HL-60 (cell line): ENCODE measurements at regions not wholly inside any gene's neighbourhood (a gene's known extent, or its start where the extent isn't known, plus 50 kb on each side); places are given as distances from the start of the nearest gene placed in this dataset.

ENCODE experiments used
- DNase-seq, 2 experiments: peaks; one replicate each; pipeline ENCODE4 v3.0.0-alpha.2; 2010 to 2020; ENCODE audit warnings: low read depth in 1 of 2, low spot score in 1 of 2
- H3K27ac ChIP-seq: fragments of 250-450 bp; sonication (Bioruptor Pico); replicated peaks from 2 replicates; pipeline ENCODE4 v1.5.1; 2020; ENCODE audit warnings: mild to moderate bottlenecking, moderate library complexity
- H3K27me3 ChIP-seq: fragments of 250-450 bp; sonication (Bioruptor Pico); 2 replicates; pipeline ENCODE4 v1.5.1; 2021; ENCODE audit warnings: mild to moderate bottlenecking, moderate library complexity; ENCODE audit not compliant: insufficient read depth, poor library complexity, severe bottlenecking
- H3K4me3 ChIP-seq: replicated peaks from 2 replicates; pipeline ENCODE4 v1.5.1; 2011; ENCODE audit warnings: mild to moderate bottlenecking, control low read depth, low read length; ENCODE audit not compliant: insufficient read depth
- GABPA ChIP-seq: IDR thresholded peaks from 2 replicates; pipeline ENCODE4 v1.6.1; 2012; ENCODE audit warnings: low read depth
- POLR2AphosphoS5 ChIP-seq: IDR thresholded peaks from 2 replicates; pipeline ENCODE4 v1.6.1; 2012; ENCODE audit warnings: low read depth
- SPI1 ChIP-seq: IDR thresholded peaks from 2 replicates; pipeline ENCODE4 v1.6.1; 2012; ENCODE audit warnings: low read depth, mild to moderate bottlenecking, borderline replicate concordance
- TF ChIP-seq, protein P1 (sequence below): IDR thresholded peaks from one replicate; pipeline ENCODE4 v1.5.1; 2011; ENCODE audit warnings: low read length, control low read depth, inconsistent platforms; ENCODE audit not compliant: insufficient read depth
- TF ChIP-seq, protein P2 (sequence below): IDR thresholded peaks from 2 replicates; pipeline ENCODE4 v1.6.1; 2012; ENCODE audit warnings: low read depth; ENCODE audit not compliant: insufficient replicate concordance

DNA sequence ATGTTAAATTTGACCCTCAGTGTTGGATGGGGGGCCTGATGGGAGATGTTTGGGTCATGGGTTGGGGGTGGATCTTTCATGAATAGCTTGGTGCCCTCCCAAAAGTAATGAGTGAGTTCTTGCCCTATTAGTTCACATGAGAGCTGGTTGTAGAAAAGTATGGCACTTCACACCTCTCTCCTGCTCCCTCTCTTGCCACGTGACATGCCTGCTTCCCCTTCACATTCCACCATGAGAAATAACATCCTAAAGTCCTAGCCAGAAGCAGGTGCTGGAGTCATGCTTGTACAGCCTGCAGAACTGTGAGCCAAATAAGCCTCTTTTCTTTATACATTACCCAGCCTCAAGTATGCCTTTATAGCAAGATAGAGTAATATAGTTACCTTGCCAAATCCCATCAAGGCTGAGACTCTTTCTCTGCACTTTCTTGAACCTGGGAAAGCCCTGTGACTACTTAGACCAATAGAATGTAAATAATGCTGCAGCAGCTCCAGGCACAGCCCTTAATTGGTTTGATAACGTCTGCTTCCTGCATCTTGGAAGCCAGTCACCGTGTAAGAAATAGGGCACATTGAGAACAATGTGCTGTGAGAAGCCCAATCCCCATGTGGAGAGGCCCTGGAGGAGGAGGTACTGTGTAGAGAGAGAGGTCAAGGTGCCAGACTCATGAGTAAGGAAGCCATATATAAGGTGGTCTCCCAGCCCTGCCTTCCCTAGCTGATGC, 88.0 kb upstream of the NAMPT start:
- no peak for DNase-seq
- Histone ChIP-seq H3K4me3 (no peak overlapping the region), H3K27ac (no peak overlapping the region), H3K27me3 (no peaks in the 10 kb centered on the region)
- TF ChIP-seq POLR2AphosphoS5: no peak
- TF ChIP-seq, protein P1, sequence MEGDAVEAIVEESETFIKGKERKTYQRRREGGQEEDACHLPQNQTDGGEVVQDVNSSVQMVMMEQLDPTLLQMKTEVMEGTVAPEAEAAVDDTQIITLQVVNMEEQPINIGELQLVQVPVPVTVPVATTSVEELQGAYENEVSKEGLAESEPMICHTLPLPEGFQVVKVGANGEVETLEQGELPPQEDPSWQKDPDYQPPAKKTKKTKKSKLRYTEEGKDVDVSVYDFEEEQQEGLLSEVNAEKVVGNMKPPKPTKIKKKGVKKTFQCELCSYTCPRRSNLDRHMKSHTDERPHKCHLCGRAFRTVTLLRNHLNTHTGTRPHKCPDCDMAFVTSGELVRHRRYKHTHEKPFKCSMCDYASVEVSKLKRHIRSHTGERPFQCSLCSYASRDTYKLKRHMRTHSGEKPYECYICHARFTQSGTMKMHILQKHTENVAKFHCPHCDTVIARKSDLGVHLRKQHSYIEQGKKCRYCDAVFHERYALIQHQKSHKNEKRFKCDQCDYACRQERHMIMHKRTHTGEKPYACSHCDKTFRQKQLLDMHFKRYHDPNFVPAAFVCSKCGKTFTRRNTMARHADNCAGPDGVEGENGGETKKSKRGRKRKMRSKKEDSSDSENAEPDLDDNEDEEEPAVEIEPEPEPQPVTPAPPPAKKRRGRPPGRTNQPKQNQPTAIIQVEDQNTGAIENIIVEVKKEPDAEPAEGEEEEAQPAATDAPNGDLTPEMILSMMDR: no peak
- TF ChIP-seq, protein P2, sequence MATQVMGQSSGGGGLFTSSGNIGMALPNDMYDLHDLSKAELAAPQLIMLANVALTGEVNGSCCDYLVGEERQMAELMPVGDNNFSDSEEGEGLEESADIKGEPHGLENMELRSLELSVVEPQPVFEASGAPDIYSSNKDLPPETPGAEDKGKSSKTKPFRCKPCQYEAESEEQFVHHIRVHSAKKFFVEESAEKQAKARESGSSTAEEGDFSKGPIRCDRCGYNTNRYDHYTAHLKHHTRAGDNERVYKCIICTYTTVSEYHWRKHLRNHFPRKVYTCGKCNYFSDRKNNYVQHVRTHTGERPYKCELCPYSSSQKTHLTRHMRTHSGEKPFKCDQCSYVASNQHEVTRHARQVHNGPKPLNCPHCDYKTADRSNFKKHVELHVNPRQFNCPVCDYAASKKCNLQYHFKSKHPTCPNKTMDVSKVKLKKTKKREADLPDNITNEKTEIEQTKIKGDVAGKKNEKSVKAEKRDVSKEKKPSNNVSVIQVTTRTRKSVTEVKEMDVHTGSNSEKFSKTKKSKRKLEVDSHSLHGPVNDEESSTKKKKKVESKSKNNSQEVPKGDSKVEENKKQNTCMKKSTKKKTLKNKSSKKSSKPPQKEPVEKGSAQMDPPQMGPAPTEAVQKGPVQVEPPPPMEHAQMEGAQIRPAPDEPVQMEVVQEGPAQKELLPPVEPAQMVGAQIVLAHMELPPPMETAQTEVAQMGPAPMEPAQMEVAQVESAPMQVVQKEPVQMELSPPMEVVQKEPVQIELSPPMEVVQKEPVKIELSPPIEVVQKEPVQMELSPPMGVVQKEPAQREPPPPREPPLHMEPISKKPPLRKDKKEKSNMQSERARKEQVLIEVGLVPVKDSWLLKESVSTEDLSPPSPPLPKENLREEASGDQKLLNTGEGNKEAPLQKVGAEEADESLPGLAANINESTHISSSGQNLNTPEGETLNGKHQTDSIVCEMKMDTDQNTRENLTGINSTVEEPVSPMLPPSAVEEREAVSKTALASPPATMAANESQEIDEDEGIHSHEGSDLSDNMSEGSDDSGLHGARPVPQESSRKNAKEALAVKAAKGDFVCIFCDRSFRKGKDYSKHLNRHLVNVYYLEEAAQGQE: no peak
- TF ChIP-seq SPI1: no peak
- no peak for TF ChIP-seq GABPA

DNA sequence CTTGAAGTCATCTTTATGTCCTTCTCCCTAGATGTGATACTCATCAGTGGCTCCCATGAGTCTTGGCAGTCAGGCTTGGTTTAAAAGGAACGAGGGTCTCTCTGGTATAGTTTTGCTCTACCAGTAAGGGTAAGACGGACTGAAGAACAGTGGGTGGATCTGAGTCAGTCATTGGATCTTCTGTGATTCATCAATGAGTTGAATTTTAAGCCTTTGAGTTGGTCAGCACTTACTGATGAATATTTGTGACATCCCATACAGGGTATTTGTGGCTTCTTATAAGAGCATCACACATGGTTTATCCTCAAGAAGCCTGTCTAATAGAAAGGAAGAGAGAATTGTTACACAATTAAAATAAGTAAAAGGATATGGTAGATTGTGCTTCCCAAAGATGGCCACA, 87.3 kb upstream of the NAMPT start:
- H3K4me3 ChIP-seq: no peak overlapping the region
- no peak for TF ChIP-seq POLR2AphosphoS5
- TF ChIP-seq, protein P2: no peak
- TF ChIP-seq GABPA: no peak
- TF ChIP-seq, protein P1: no peak
- no peak for TF ChIP-seq SPI1
- H3K27ac ChIP-seq: peak overlapping the region; percentile 3; the same call in 1 of the 2 replicates
- H3K27me3 ChIP-seq: no peaks in the 10 kb centered on the region
- no peak for DNase-seq

DNA sequence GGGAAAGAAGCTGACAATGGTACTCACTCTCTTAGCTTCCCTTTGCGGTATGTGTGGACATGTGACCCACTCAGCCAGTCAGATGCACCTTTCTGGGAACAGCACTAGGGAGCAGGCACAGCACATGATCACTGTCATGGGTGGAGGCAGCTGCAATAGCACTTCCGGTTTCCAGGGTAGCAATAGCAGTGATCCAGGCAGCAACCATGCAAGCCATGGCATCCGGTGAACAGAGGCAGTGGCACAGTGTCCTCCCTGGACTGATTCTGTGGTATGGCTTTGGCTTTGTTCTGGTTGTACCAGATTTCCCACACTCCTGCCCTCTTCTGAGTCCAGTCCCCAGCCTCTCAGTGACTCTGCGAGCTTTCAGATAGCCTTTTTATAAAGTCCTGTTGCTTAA, 86.8 kb upstream of the NAMPT start:
- TF ChIP-seq POLR2AphosphoS5: no peak
- TF ChIP-seq, protein P2: no peak
- TF ChIP-seq, protein P1: no peak
- no peak overlapping the region for H3K4me3 ChIP-seq
- peak; percentile 59 to 75 for DNase-seq
- H3K27me3 ChIP-seq: no peaks in the 10 kb centered on the region
- peak overlapping the region; percentile 3; the same call in 1 of the 2 replicates for H3K27ac ChIP-seq
